ENCODE measurements at regions not wholly inside any gene's neighbourhood (a gene's known extent, or its start where the extent isn't known, plus 50 kb on each side); places are given as distances from the start of the nearest gene placed in this dataset.

DNA sequence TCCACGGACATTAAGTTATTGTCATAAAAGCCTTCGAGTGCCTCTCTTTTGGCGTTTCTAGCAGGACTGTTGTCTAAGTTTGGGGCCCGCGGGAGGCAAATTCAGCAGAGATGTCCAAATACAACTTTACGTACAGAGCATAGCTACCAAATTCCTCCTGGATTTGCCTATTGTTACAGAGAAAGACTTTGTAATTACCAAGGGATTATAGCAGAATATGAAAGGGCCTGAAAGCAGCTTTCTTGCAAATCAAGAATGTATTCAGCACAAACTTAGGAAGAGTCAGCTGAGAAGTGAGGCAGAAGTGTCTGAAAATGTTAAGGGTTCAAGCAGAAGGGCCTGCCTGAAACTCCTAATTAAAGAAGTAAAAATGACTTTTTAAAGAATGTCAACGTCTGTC is 1053.5 kb upstream of the TENM3 start (continued):
- TF ChIP-seq, protein P1, sequence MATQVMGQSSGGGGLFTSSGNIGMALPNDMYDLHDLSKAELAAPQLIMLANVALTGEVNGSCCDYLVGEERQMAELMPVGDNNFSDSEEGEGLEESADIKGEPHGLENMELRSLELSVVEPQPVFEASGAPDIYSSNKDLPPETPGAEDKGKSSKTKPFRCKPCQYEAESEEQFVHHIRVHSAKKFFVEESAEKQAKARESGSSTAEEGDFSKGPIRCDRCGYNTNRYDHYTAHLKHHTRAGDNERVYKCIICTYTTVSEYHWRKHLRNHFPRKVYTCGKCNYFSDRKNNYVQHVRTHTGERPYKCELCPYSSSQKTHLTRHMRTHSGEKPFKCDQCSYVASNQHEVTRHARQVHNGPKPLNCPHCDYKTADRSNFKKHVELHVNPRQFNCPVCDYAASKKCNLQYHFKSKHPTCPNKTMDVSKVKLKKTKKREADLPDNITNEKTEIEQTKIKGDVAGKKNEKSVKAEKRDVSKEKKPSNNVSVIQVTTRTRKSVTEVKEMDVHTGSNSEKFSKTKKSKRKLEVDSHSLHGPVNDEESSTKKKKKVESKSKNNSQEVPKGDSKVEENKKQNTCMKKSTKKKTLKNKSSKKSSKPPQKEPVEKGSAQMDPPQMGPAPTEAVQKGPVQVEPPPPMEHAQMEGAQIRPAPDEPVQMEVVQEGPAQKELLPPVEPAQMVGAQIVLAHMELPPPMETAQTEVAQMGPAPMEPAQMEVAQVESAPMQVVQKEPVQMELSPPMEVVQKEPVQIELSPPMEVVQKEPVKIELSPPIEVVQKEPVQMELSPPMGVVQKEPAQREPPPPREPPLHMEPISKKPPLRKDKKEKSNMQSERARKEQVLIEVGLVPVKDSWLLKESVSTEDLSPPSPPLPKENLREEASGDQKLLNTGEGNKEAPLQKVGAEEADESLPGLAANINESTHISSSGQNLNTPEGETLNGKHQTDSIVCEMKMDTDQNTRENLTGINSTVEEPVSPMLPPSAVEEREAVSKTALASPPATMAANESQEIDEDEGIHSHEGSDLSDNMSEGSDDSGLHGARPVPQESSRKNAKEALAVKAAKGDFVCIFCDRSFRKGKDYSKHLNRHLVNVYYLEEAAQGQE (IDR thresholded peaks at IDR 0.05; ENCODE audit: low read depth): no peak
- TF ChIP-seq SP1 (IDR thresholded peaks at IDR 0.05; ENCODE audit: low read depth): no peak

DNA sequence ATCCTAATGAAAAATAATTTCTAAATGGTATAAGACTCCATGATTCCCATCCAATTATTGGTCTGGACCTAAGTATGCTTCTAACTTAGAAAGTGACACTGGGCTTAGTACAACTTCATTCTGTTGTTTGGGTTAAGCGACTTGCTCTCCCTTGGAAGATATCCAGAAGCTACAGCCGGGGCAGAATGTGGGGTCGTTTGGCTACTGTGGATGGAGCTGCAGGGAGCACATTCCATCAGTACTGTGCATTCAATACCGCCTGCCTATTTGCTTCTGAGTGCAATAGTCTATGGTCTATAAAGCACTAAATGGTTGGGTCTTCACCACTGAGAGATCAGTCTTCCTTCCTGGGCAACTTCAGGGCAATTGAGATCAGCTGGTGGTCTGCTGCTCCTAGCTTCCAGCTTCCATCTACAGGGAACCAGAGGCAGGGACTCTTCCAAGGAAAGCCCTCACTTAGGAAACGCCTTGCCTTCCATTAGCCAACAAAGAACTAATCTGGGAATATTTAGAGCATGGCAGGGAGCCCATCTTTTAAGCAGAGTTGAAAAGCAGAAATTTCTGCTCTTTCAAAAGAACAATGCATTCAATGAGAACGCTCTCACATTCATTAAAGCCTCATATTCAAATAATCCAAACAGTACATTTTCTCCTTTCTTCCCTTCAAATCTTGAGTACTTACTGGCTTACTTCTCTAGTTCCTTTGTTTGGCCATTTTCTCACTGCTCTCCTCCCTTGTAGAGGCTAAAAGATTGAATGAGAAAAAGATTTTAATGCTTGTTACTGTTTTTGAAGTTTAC is 1049.9 kb upstream of the TENM3 start:
- ChIA-PET RAD21 (ENCODE audit: low non-redundant PET in 1 of 2, low total read pairs in 2 of 2, uncharacterized antibody in 2 of 2, unreplicated experiment in 2 of 2) (no interaction called here), CTCF (no interaction called here), POLR2A (no interaction called here)
- Histone ChIP-seq H3K4me1 (ENCODE audit: control insufficient read depth in 1 of 2, insufficient read depth in 2 of 2, low read length in 2 of 2) (no peaks in the 10 kb centered on the region), H4K20me1 (ENCODE audit: insufficient read depth) (no peaks in the 10 kb centered on the region), H3K27me3 (ENCODE audit: insufficient read depth, low read length) (no peaks in the 10 kb centered on the region), H3K9me3 (ENCODE audit: control insufficient read depth in 1 of 2, insufficient read depth in 1 of 2, low read depth in 1 of 2, low read length in 2 of 2) (no peaks in the 10 kb centered on the region), H3K36me3 (ENCODE audit: control insufficient read depth in 1 of 2, insufficient read depth in 2 of 2, low read length in 2 of 2) (no peaks in the 10 kb centered on the region), H3K27ac (ENCODE audit: low read depth, low read length) (no peak overlapping the region), H3K9ac (ENCODE audit: low read length) (no peak overlapping the region), H3K4me2 (ENCODE audit: low read length) (no peak overlapping the region), H3K9me2 (ENCODE audit: insufficient read depth) (no peaks in the 10 kb centered on the region), H3K79me2 (ENCODE audit: insufficient read depth, low read length) (no peaks in the 10 kb centered on the region), H3K4me3 (replicated peaks in 1 of 2; ENCODE audit: low read depth in 1 of 2, low read length in 2 of 2) (no peak overlapping the region), H2AFZ (ENCODE audit: low read depth, low read length, poor library complexity, severe bottlenecking) (no peak overlapping the region)
- no peak for TF ChIP-seq YY1 (IDR thresholded peaks at IDR 0.05; ENCODE audit: extremely low read depth, insufficient replicate concordance, low read depth, low read length)
- no TSS peak for BruUV-seq (replicated peaks)
- ATAC-seq: no peak
- intact Hi-C loops (cut with micrococcal nuclease): no loop called here
- DNase-seq (ENCODE audit: low read depth, low spot score): no peak

Data from HCT116 (cell line).